ENCODE measurements at regions not wholly inside any gene's neighbourhood (a gene's known extent, or its start where the extent isn't known, plus 50 kb on each side); places are given as distances from the start of the nearest gene placed in this dataset.
A peak's percentile ranks its signal among the peaks of the same experiment; 100 is the strongest.

GRCh38 chr14:34347683-34348082 is 114.4 kb downstream of the SPTSSA start:
- DNase-seq, result no peak

- DNase-seq, result no peak
These were observed 116.1 kb downstream of the SPTSSA start for GRCh38 chr14:34345718-34346465.

GRCh38 chr14:34344318-34344717 is 117.7 kb downstream of the SPTSSA start:
- DNase-seq, result no peak

- no peak for DNase-seq
These were observed 121.9 kb downstream of the SPTSSA start for GRCh38 chr14:34340025-34340625.

GRCh38 chr14:34338056-34338455 is 124.0 kb downstream of the SPTSSA start:
- no peak for DNase-seq

GRCh38 chr14:34336501-34336900 is 125.5 kb downstream of the SPTSSA start:
- DNase-seq, result no peak

- no peak for DNase-seq
These were observed 126.1 kb downstream of the SPTSSA start for GRCh38 chr14:34335968-34336367.

- no peak for DNase-seq
These were observed 127.7 kb downstream of the SPTSSA start for GRCh38 chr14:34334329-34334728.

GRCh38 chr14:34331728-34332623 is 130.1 kb downstream of the SPTSSA start:
- DNase-seq, result peak; percentile 42

- no peak for DNase-seq
These were observed 131.2 kb downstream of the SPTSSA start for GRCh38 chr14:34330846-34331245.

- no peak for DNase-seq
These were observed 132.7 kb downstream of the SPTSSA start for GRCh38 chr14:34329301-34329700.

- no peak for DNase-seq
These were observed 133.9 kb downstream of the SPTSSA start for GRCh38 chr14:34328178-34328577.

GRCh38 chr14:34325493-34325892 is 136.5 kb downstream of the SPTSSA start:
- no peak for DNase-seq

- peak; percentile 48 for DNase-seq
These were observed 137.7 kb downstream of the SPTSSA start for GRCh38 chr14:34324363-34324795.

GRCh38 chr14:34322940-34323418 is 139.1 kb downstream of the SPTSSA start:
- peak; percentile 56 for DNase-seq

GRCh38 chr14:34319140-34319539 is 142.9 kb downstream of the SPTSSA start:
- no peak for DNase-seq

- DNase-seq, result no peak
These were observed 144.0 kb downstream of the SPTSSA start for GRCh38 chr14:34318014-34318413.

- no peak for DNase-seq
These were observed 151.3 kb downstream of the SPTSSA start for GRCh38 chr14:34310724-34311123.

- DNase-seq, result no peak
These were observed 158.2 kb downstream of the SPTSSA start for GRCh38 chr14:34303811-34304210.

GRCh38 chr14:34302654-34303053 is 159.4 kb downstream of the SPTSSA start:
- no peak for DNase-seq

GRCh38 chr14:34300882-34301734 is 160.9 kb downstream of the SPTSSA start:
- DNase-seq, result peak; percentile 4

GRCh38 chr14:34300330-34300729 is 161.7 kb downstream of the SPTSSA start:
- no peak for DNase-seq

Data from inflammatory macrophage treated with lipopolysaccharide for 4 hours (primary cell).